Keratinocyte (primary cell): ENCODE measurements at regions not wholly inside any gene's neighbourhood (a gene's known extent, or its start where the extent isn't known, plus 50 kb on each side); places are given as distances from the start of the nearest gene placed in this dataset.

ENCODE experiments used
- EZH2 ChIP-seq: IDR thresholded peaks from one replicate; pipeline ENCODE4 v1.6.1; 2012; ENCODE audit warnings: inconsistent platforms, mild to moderate bottlenecking, low read length, moderate library complexity
- TF ChIP-seq, protein P1 (sequence below), 3 experiments: IDR thresholded peaks in 1 of 3; conservative IDR thresholded peaks in 1 of 3; optimal IDR thresholded peaks in 1 of 3; 2 replicates in 2 of 3; 3 replicates in 1 of 3; pipeline versions ENCODE3 to v1.5.1; 2011; ENCODE audit warnings: low read length in 3 of 3, mild to moderate bottlenecking in 3 of 3, moderate library complexity in 2 of 3, control low read depth in 1 of 3, inconsistent platforms in 1 of 3; ENCODE audit not compliant: insufficient read depth in 2 of 3; ENCODE audit errors: extremely low read depth in 1 of 3

GRCh38 chr1:55480029-55480795 lies 265.0 kb upstream of the USP24 start:
- TF ChIP-seq, protein P1, sequence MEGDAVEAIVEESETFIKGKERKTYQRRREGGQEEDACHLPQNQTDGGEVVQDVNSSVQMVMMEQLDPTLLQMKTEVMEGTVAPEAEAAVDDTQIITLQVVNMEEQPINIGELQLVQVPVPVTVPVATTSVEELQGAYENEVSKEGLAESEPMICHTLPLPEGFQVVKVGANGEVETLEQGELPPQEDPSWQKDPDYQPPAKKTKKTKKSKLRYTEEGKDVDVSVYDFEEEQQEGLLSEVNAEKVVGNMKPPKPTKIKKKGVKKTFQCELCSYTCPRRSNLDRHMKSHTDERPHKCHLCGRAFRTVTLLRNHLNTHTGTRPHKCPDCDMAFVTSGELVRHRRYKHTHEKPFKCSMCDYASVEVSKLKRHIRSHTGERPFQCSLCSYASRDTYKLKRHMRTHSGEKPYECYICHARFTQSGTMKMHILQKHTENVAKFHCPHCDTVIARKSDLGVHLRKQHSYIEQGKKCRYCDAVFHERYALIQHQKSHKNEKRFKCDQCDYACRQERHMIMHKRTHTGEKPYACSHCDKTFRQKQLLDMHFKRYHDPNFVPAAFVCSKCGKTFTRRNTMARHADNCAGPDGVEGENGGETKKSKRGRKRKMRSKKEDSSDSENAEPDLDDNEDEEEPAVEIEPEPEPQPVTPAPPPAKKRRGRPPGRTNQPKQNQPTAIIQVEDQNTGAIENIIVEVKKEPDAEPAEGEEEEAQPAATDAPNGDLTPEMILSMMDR (optimal IDR thresholded peaks at IDR 0.05 in 1 of 3, IDR thresholded peaks at IDR 0.05 in 1 of 3, conservative IDR thresholded peaks at IDR 0.05 in 1 of 3; ENCODE audit: extremely low read depth in 1 of 3, insufficient read depth in 2 of 3, low read length in 3 of 3), result no peak
- no peak for TF ChIP-seq EZH2
